Dermis microvascular lymphatic vessel endothelial cell (primary cell): ENCODE measurements at regions not wholly inside any gene's neighbourhood (a gene's known extent, or its start where the extent isn't known, plus 50 kb on each side); places are given as distances from the start of the nearest gene placed in this dataset.

Experiments used
- DNase-seq, 2 donors: peaks; one replicate each; pipeline versions ENCODE4 v3.0.0 to v3.0.0-alpha.2; 2010; ENCODE audit warnings: low read depth in 2 of 2

DNA sequence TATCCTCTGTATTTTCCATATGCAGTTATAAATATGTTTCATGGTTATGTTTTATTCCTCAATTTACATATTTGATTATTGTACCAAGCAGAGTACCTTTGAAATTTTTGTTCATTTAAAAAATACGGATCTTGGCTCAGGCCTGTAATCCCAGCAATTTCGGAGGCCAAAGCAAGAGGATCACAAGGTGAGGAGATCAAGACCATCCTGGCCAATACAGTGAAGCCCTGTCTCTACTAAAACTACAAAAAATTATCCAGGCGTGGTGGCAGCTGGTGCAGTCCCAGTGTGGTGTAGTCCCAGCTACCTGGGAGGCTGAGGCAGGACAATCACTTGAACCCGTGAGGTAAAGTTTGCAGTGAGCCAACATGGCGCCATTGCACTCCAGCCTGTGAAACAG is 251.2 kb upstream of the TPTE start:
- peak in 1 of 2 donors; percentile 40 for DNase-seq

- DNase-seq: peak in 1 of 2 donors; percentile 1
Measured at GRCh38 chr21:10271666-10272207, 249.6 kb upstream of the TPTE start.

DNA sequence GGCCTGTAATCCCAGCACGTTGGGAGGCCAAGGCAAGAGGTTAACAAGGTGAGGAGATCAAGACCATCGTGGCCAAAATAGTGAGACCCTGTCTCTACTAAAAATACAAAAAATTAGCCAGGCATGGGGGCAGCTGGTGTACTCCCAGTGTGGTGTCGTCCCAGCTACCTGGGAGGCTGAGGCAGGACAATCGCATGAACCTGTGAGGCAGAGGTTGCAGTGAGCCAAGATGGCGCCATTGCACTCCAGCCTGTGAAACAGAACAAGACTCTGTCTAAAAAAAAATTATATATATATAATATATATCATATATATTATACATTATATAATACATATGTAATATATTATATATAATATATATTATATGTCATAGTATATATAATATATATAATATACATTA is 249.2 kb upstream of the TPTE start:
- no peak for DNase-seq

- DNase-seq: peak in 1 of 2 donors; percentile 7
Measured at GRCh38 chr21:10273196-10273595, 248.2 kb upstream of the TPTE start.

DNA sequence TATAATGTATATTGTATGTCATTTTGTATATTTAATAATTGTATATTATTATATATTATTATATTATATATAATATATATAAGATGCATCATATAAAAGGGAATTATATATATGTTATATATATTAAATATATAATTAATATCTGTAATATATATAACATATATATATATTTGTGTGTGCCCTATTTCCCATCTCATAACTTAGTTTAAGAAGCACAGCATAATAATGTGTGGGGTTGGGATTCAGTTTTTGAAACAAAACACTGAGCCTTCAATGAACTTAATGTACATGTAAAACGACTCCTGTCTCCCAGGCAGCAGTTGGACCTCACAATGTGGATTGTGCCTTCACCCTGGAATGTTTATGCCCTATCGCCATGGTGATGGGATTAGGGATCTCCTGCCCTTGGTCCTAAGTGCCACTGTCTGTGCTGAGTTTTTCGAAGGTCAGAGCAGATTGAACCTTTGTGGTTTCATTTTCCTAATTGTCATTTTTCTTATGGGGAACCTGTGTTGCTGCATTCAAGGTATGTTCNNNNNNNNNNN is 247.5 kb upstream of the TPTE start:
- DNase-seq: peak in 1 of 2 donors; percentile 2
